H9 (cell line): ENCODE measurements at regions not wholly inside any gene's neighbourhood (a gene's known extent, or its start where the extent isn't known, plus 50 kb on each side); places are given as distances from the start of the nearest gene placed in this dataset.

Experiments
- DNase-seq: peaks from one replicate; pipeline ENCODE4 v3.0.0-alpha.2; 2017
- H2AFZ ChIP-seq: one replicate; pipeline ENCODE4 v1.6.1; 2013; ENCODE audit warnings: mild to moderate bottlenecking, low read length, control low read depth, moderate library complexity
- H2AK5ac ChIP-seq: 2 replicates; pipeline ENCODE4 v1.6.1; 2013; ENCODE audit warnings: low read length, control low read depth, mixed read lengths; ENCODE audit not compliant: insufficient read length
- H2BK120ac ChIP-seq: one replicate; pipeline ENCODE4 v1.6.1; 2013; ENCODE audit warnings: low read depth, mild to moderate bottlenecking, low read length, control low read depth, inconsistent platforms; ENCODE audit not compliant: poor library complexity, severe bottlenecking
- H2BK12ac ChIP-seq: 2 replicates; pipeline ENCODE4 v1.6.1; 2013; ENCODE audit warnings: low read length, control low read depth, mixed read lengths, low read depth; ENCODE audit not compliant: insufficient read length
- H2BK15ac ChIP-seq: 2 replicates; pipeline ENCODE4 v1.6.1; 2013; ENCODE audit warnings: low read depth, low read length, control low read depth
- H2BK20ac ChIP-seq: one replicate; pipeline ENCODE4 v1.6.1; 2013; ENCODE audit warnings: low read depth, mild to moderate bottlenecking, low read length, control low read depth, inconsistent platforms; ENCODE audit not compliant: poor library complexity, severe bottlenecking
- H2BK5ac ChIP-seq: 2 replicates; pipeline ENCODE4 v1.6.1; 2013; ENCODE audit warnings: low read length, control low read depth, mixed read lengths; ENCODE audit not compliant: insufficient read length
- H3K14ac ChIP-seq: 2 replicates; pipeline ENCODE4 v1.6.1; 2013; ENCODE audit warnings: low read length, control low read depth; ENCODE audit not compliant: insufficient read depth
- H3K18ac ChIP-seq: 2 replicates; pipeline ENCODE4 v1.6.1; 2013; ENCODE audit warnings: low read depth, mild to moderate bottlenecking, mixed read lengths, low read length, control low read depth; ENCODE audit not compliant: insufficient read length
- H3K23ac ChIP-seq: 2 replicates; pipeline ENCODE4 v1.6.1; 2013; ENCODE audit warnings: low read length, control low read depth, mixed read lengths, low read depth; ENCODE audit not compliant: insufficient read length
- H3K23me2 ChIP-seq: 2 replicates; pipeline ENCODE4 v1.6.1; 2013; ENCODE audit warnings: low read depth, mild to moderate bottlenecking, mixed read lengths, low read length, control low read depth; ENCODE audit not compliant: insufficient read length, poor library complexity, severe bottlenecking
- H3K27ac ChIP-seq: 2 replicates; pipeline ENCODE4 v1.5.1; 2013; ENCODE audit warnings: low read length, control low read depth, mixed read lengths, low read depth; ENCODE audit not compliant: insufficient read length
- H3K27me3 ChIP-seq: 2 replicates; pipeline ENCODE4 v1.6.1; 2013; ENCODE audit warnings: low read length, control low read depth, inconsistent platforms; ENCODE audit not compliant: insufficient read depth
- H3K4ac ChIP-seq: 2 replicates; pipeline ENCODE4 v1.6.1; 2013; ENCODE audit warnings: low read depth, mild to moderate bottlenecking, control low read depth, inconsistent platforms, low read length, moderate library complexity
- H3K4me1 ChIP-seq: 2 replicates; pipeline ENCODE4 v1.6.1; 2013; ENCODE audit warnings: low read length, control low read depth, inconsistent platforms; ENCODE audit not compliant: insufficient read depth
- H3K4me2 ChIP-seq: 2 replicates; pipeline ENCODE4 v1.6.1; 2013; ENCODE audit warnings: low read length, control low read depth, mixed read lengths; ENCODE audit not compliant: insufficient read length, insufficient read depth
- H3K56ac ChIP-seq: 2 replicates; pipeline ENCODE4 v1.6.1; 2013; ENCODE audit warnings: low read depth, mild to moderate bottlenecking, mixed read lengths, low read length, control low read depth; ENCODE audit not compliant: insufficient read length
- H3K79me1 ChIP-seq: 2 replicates; pipeline ENCODE4 v1.6.1; 2013; ENCODE audit warnings: low read depth, mild to moderate bottlenecking, moderate library complexity, low read length, control low read depth, inconsistent platforms; ENCODE audit not compliant: insufficient read depth, poor library complexity, severe bottlenecking
- H3K79me2 ChIP-seq: 2 replicates; pipeline ENCODE4 v1.6.1; 2013; ENCODE audit warnings: low read length, control low read depth, inconsistent platforms; ENCODE audit not compliant: insufficient read depth
- H3K9ac ChIP-seq: 2 replicates; pipeline ENCODE4 v1.6.1; 2013; ENCODE audit warnings: low read length, control low read depth, mixed read lengths; ENCODE audit not compliant: insufficient read length; ENCODE audit errors: extremely low read depth
- H3K9me3 ChIP-seq: one replicate; pipeline ENCODE4 v1.6.1; 2013; ENCODE audit warnings: low read depth, low read length, inconsistent platforms; ENCODE audit not compliant: control insufficient read depth
- H3T11ph ChIP-seq: one replicate; pipeline ENCODE4 v1.6.1; 2013; ENCODE audit warnings: mild to moderate bottlenecking, low read length, control low read depth, inconsistent platforms
- H4K20me1 ChIP-seq: one replicate; pipeline ENCODE4 v1.6.1; 2013; ENCODE audit not compliant: control insufficient read depth, insufficient read length, insufficient read depth
- H4K5ac ChIP-seq: 2 replicates; pipeline ENCODE4 v1.6.1; 2013; ENCODE audit warnings: low read depth, mild to moderate bottlenecking, mixed read lengths, low read length, control low read depth; ENCODE audit not compliant: insufficient read length
- H4K8ac ChIP-seq: replicated peaks from 2 replicates; pipeline ENCODE4 v1.6.1; 2013; ENCODE audit warnings: low read length, control low read depth, mixed read lengths, low read depth; ENCODE audit not compliant: insufficient read length
- H4K91ac ChIP-seq: 2 replicates; pipeline ENCODE4 v1.6.1; 2013; ENCODE audit warnings: low read depth, mild to moderate bottlenecking, moderate library complexity, mixed read lengths, low read length, control low read depth; ENCODE audit not compliant: insufficient read length
- H3K27ac Mint-ChIP-seq, 3 experiments: 2 replicates in 2 of 3; 3 replicates in 1 of 3; pipeline ENCODE4 v1.8.0; 2020 to 2021; ENCODE audit warnings: mixed read lengths in 3 of 3, mild to moderate bottlenecking in 1 of 3, moderate library complexity in 1 of 3
- H3K27me3 Mint-ChIP-seq: 2 replicates; pipeline ENCODE4 v1.8.0; 2021; ENCODE audit warnings: low read depth, mild to moderate bottlenecking, moderate library complexity, mixed read lengths
- H3K36me3 Mint-ChIP-seq, 3 experiments: 2 replicates in 2 of 3; 3 replicates in 1 of 3; pipeline ENCODE4 v1.8.0; 2020 to 2021; ENCODE audit warnings: low read depth in 3 of 3, mixed read lengths in 3 of 3; ENCODE audit not compliant: insufficient read depth in 1 of 3
- H3K4me1 Mint-ChIP-seq, 2 experiments: 2 replicates each; pipeline ENCODE4 v1.8.0; 2020; ENCODE audit warnings: mixed read lengths in 2 of 2
- H3K4me3 Mint-ChIP-seq, 2 experiments: 2 replicates in 1 of 2; 3 replicates in 1 of 2; pipeline ENCODE4 v1.8.0; 2020 to 2021; ENCODE audit warnings: mild to moderate bottlenecking in 2 of 2, mixed read lengths in 2 of 2, moderate library complexity in 1 of 2
- H3K9me3 Mint-ChIP-seq, 2 experiments: 2 replicates in 1 of 2; 3 replicates in 1 of 2; pipeline ENCODE4 v1.8.0; 2020; ENCODE audit warnings: mild to moderate bottlenecking in 2 of 2, mixed read lengths in 2 of 2, moderate library complexity in 1 of 2
- WGBS: extraction: QIAGEN DNeasy Blood & Tissue Kit; methylation state at CpG from one replicate; pipeline ENCODE4 v1.1.7; 2013; ENCODE audit warnings: missing lambda C conversion rate, low lambda C conversion rate, mixed read lengths; ENCODE audit not compliant: insufficient read length; ENCODE audit errors: extremely low coverage; 5-methylcytosine and 5-hydroxymethylcytosine counted together
- TF ChIP-seq, protein P1 (sequence below): fragments of 200-600 bp; sonication (generic); conservative IDR thresholded peaks from 3 replicates; pipeline ENCODE4 v1.8.0; 2021; ENCODE audit warnings: antibody characterized with exemption, mild to moderate bottlenecking

DNA sequence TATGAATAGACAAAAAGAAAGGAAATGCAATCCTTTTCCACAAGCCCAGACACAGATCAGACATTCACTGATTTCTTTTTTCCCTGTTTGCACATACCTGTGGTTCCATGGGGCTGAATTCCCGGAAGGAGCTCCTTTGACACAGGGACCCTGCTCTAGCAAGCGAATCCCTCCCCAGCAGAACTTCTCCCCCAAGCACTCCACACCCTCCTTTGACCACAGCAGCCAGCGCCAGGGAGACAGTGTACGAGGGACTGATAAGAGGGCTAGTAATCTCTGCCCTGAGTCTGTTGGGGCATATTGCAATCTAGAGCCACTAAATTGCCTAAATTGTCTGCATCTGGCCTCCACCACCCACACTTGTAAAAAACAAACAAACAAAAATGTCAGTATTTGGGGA is 83.4 kb upstream of the NTF3 start:
- no peak overlapping the region for H3K9ac ChIP-seq
- H3K23me2 ChIP-seq, result no peaks in the 10 kb centered on the region
- Mint-ChIP-seq H3K27me3 (peaks cover 2% of the 10 kb centered on the region; the same call in 1 of the 2 replicates), H3K4me3 (no peak overlapping the region), H3K36me3 (no peaks in the 10 kb centered on the region), H3K9me3 (peaks cover 3% of the 10 kb centered on the region in 2 experiments; a peak in 3 of 5 replicates), H3K4me1 (peaks cover 4 to 7% of the 10 kb centered on the region in 2 experiments; a peak in 2 of 4 replicates), H3K27ac (no peak overlapping the region)
- no peak overlapping the region for H2AK5ac ChIP-seq
- no peak for DNase-seq
- no peak overlapping the region for H2BK20ac ChIP-seq
- TF ChIP-seq, protein P1, sequence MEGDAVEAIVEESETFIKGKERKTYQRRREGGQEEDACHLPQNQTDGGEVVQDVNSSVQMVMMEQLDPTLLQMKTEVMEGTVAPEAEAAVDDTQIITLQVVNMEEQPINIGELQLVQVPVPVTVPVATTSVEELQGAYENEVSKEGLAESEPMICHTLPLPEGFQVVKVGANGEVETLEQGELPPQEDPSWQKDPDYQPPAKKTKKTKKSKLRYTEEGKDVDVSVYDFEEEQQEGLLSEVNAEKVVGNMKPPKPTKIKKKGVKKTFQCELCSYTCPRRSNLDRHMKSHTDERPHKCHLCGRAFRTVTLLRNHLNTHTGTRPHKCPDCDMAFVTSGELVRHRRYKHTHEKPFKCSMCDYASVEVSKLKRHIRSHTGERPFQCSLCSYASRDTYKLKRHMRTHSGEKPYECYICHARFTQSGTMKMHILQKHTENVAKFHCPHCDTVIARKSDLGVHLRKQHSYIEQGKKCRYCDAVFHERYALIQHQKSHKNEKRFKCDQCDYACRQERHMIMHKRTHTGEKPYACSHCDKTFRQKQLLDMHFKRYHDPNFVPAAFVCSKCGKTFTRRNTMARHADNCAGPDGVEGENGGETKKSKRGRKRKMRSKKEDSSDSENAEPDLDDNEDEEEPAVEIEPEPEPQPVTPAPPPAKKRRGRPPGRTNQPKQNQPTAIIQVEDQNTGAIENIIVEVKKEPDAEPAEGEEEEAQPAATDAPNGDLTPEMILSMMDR, result no peak
- H4K5ac ChIP-seq, result no peak overlapping the region
- no peaks in the 10 kb centered on the region for H3K9me3 ChIP-seq
- no peak overlapping the region for H4K8ac ChIP-seq
- no peak overlapping the region for H3K4me2 ChIP-seq
- no peak overlapping the region for H2BK5ac ChIP-seq
- H3K79me2 ChIP-seq, result no peaks in the 10 kb centered on the region
- H3T11ph ChIP-seq, result no peak overlapping the region
- no peak overlapping the region for H3K56ac ChIP-seq
- no peak overlapping the region for H3K23ac ChIP-seq
- H4K20me1 ChIP-seq, result no peaks in the 10 kb centered on the region
- H2BK120ac ChIP-seq, result no peak overlapping the region
- no peaks in the 10 kb centered on the region for H3K79me1 ChIP-seq
- no CpG with 5 or more reads among the region's 4 CpGs for WGBS
- H2AFZ ChIP-seq, result no peak overlapping the region
- no peak overlapping the region for H3K4ac ChIP-seq
- H3K27me3 ChIP-seq, result no peaks in the 10 kb centered on the region
- no peak overlapping the region; the same call in 1 of the 2 replicates for H3K14ac ChIP-seq
- H3K18ac ChIP-seq, result no peak overlapping the region
- H4K91ac ChIP-seq, result no peak overlapping the region
- no peak overlapping the region for H2BK15ac ChIP-seq
- no peaks in the 10 kb centered on the region for H3K4me1 ChIP-seq
- H2BK12ac ChIP-seq, result no peak overlapping the region
- H3K27ac ChIP-seq, result no peak overlapping the region
